Retinal pigment epithelial cell (primary cell): ENCODE measurements at regions not wholly inside any gene's neighbourhood (a gene's known extent, or its start where the extent isn't known, plus 50 kb on each side); places are given as distances from the start of the nearest gene placed in this dataset.

Experiments used
- DNase-seq: peaks from one replicate; pipeline ENCODE4 v3.0.0-alpha.2; 2010; ENCODE audit warnings: low read depth
- H3K4me3 ChIP-seq: 2 replicates; pipeline ENCODE4 v1.5.1; 2011; ENCODE audit warnings: mild to moderate bottlenecking, low read length, control low read depth, moderate library complexity
- TF ChIP-seq, protein P1 (sequence below): conservative IDR thresholded peaks from 2 replicates; pipeline ENCODE4 v1.5.1; 2011; ENCODE audit warnings: low read depth, low read length, control low read depth, inconsistent platforms

- TF ChIP-seq, protein P1, sequence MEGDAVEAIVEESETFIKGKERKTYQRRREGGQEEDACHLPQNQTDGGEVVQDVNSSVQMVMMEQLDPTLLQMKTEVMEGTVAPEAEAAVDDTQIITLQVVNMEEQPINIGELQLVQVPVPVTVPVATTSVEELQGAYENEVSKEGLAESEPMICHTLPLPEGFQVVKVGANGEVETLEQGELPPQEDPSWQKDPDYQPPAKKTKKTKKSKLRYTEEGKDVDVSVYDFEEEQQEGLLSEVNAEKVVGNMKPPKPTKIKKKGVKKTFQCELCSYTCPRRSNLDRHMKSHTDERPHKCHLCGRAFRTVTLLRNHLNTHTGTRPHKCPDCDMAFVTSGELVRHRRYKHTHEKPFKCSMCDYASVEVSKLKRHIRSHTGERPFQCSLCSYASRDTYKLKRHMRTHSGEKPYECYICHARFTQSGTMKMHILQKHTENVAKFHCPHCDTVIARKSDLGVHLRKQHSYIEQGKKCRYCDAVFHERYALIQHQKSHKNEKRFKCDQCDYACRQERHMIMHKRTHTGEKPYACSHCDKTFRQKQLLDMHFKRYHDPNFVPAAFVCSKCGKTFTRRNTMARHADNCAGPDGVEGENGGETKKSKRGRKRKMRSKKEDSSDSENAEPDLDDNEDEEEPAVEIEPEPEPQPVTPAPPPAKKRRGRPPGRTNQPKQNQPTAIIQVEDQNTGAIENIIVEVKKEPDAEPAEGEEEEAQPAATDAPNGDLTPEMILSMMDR: no peak
Observed at GRCh38 chr1:239550178-239550577, 163.8 kb downstream of the CHRM3 start.

DNA sequence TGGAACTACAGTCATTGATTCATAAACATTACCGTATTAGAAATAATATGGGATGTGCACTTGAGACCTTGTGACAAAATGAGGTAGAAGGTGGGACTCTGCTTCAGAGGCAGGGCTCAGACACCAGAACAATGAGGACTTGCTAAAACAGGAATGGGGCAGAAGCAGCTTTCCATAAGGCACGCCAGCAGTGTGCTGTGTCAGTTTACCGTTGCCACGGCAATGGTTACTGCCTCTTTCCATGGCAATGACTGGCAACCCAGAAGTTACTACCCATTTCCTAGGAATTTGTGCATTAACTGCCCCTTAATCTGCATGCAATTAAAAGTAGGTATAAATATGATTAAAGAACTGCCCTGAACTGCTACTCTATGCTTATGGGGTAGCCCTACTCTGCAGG, 169.0 kb downstream of the CHRM3 start:
- DNase-seq: no peak
- no peak overlapping the region for H3K4me3 ChIP-seq
- TF ChIP-seq, protein P1: no peak

More at GRCh38 chr1:239550178-239550577, 163.8 kb downstream of the CHRM3 start:
- DNase-seq: no peak
- H3K4me3 ChIP-seq: no peak overlapping the region

GRCh38 chr1:239558559-239558958, 172.2 kb downstream of the CHRM3 start:
- no peak for DNase-seq
- H3K4me3 ChIP-seq: no peak overlapping the region
- TF ChIP-seq, protein P1: no peak

DNA sequence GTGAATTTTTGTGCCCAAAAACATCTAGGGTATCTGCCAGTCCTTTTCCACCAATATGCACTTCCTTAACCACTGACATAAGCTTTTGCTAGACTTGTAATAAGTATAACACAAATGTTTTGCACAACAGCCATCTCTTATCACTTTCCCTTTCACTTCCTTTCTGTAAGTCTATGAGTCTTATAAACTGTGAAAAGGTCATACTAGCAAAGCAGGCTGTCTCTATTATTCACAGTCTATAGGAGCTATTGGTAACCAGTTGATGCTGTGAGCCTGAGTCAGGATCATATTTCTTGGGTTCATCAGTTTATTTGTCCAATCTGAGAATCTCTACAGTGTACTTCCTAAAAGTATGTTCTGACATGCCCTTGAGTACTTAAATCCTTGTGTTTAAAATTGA, 172.6 kb downstream of the CHRM3 start:
- TF ChIP-seq, protein P1: no peak
- DNase-seq: no peak
- no peak overlapping the region for H3K4me3 ChIP-seq

- H3K4me3 ChIP-seq: no peak overlapping the region
- TF ChIP-seq, protein P1: no peak
Observed at GRCh38 chr1:239560921-239561320, 174.6 kb downstream of the CHRM3 start.

DNA sequence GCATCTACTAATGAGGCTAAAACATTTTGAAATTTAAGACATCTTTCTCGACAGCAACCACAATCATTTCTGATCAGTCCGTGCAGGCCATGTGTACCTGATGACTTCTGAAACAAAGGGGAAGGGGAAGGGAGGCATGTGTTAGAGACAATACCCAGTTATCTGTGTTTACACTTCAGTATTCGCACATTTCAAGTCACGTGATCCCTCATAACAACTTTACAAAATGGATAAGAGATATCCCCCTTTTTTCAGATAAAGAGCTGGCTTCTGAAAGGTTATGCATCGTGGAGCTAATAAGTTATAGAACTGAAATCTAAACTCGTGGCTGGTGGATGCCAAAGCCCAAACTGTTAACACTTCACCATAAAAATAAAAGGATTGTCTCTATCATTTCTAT, 175.7 kb downstream of the CHRM3 start:
- H3K4me3 ChIP-seq: no peak overlapping the region
- DNase-seq: no peak
- TF ChIP-seq, protein P1: no peak

More at GRCh38 chr1:239560921-239561320, 174.6 kb downstream of the CHRM3 start:
- DNase-seq: no peak

DNA sequence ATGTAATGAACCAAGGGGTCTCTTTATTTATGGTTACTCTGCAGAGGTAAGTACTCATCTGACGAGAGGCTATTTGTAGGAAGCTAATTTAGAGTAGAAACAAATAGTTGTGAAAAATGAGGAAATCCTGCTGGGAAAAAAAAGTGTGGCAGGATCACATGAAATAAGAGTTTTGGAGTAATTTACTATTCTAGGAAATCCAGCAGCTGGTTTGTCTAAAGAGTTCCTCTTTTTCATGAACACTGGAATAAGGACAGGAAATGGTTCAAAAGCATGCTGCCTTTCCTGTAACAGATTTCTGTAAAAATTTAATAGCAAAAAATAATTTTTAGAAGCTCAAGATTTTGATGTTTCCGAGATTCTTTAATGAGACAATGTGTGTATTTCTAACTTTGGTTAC, 177.3 kb downstream of the CHRM3 start:
- no peak for DNase-seq
- TF ChIP-seq, protein P1: no peak
- no peak overlapping the region for H3K4me3 ChIP-seq
